GM10266 (cell line): ENCODE measurements at regions not wholly inside any gene's neighbourhood (a gene's known extent, or its start where the extent isn't known, plus 50 kb on each side); places are given as distances from the start of the nearest gene placed in this dataset.

Experiments used
- DNase-seq: peaks from one replicate; pipeline ENCODE4 v3.0.0; 2012; ENCODE audit errors: extremely low spot score
- TF ChIP-seq, protein P1 (sequence below): IDR thresholded peaks from 2 replicates; pipeline ENCODE4 v1.5.1; 2012; ENCODE audit warnings: mild to moderate bottlenecking, low read depth; ENCODE audit not compliant: control insufficient read depth, insufficient read depth; ENCODE audit errors: missing control alignments

DNA sequence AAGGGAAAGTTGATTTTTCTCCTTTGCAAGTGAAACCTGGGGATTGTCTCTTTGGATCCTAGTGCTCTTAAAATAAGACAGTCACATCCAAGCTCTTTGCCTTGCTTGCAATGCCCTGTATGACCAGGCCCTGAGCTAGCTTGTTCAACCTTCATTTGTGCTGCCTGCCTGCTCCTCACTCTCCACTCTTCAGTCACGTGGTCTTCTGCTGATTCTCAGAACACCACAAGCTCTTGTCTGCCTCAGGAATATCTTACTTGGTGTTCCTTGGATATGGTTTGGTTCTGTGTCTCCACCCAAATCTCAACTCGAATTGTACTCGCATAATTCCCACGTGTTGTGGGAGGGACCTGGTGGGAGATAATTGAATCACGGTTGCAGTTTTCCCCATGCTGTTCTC lies 318.7 kb downstream of the RMST start:
- TF ChIP-seq, protein P1, sequence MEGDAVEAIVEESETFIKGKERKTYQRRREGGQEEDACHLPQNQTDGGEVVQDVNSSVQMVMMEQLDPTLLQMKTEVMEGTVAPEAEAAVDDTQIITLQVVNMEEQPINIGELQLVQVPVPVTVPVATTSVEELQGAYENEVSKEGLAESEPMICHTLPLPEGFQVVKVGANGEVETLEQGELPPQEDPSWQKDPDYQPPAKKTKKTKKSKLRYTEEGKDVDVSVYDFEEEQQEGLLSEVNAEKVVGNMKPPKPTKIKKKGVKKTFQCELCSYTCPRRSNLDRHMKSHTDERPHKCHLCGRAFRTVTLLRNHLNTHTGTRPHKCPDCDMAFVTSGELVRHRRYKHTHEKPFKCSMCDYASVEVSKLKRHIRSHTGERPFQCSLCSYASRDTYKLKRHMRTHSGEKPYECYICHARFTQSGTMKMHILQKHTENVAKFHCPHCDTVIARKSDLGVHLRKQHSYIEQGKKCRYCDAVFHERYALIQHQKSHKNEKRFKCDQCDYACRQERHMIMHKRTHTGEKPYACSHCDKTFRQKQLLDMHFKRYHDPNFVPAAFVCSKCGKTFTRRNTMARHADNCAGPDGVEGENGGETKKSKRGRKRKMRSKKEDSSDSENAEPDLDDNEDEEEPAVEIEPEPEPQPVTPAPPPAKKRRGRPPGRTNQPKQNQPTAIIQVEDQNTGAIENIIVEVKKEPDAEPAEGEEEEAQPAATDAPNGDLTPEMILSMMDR = no peak
- DNase-seq = no peak

DNA sequence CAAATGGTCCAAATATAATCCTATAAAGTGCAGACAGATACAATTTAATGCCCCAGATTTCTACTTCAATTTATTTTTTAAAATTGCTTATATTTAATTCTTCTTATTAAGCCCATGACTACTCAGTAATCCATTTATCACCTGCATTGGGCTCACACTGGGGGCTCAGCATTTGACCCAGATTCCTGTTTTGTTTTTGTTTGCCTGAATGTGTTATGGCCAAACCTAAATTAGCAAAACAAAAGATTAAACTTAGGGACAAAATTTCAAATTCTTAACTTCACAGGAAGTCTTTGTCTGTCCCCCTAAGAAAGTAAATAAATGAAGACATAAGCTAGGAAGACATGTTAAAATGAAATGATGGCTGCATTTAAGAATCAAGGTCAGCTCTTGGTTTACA lies 322.3 kb downstream of the RMST start:
- TF ChIP-seq, protein P1 = no peak
- DNase-seq = no peak

DNA sequence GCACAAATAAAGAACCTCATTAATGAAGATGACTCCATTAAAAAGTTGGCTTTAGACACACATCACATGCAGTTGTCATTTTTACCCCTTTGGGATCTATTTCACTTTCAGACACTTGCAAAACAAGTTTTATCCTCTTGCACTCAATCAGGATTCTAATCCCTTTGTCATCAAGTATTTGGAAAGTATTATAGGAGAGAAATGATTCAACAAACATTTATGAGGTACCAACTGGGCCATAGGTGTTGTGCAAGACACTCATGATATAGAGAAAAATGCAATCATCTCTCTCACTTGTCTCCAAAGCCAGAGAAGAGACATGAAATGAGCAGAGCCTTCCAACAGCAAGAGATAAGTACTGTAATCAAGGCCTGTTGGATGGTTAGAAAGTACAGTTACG lies 327.7 kb downstream of the RMST start:
- no peak for DNase-seq

DNA sequence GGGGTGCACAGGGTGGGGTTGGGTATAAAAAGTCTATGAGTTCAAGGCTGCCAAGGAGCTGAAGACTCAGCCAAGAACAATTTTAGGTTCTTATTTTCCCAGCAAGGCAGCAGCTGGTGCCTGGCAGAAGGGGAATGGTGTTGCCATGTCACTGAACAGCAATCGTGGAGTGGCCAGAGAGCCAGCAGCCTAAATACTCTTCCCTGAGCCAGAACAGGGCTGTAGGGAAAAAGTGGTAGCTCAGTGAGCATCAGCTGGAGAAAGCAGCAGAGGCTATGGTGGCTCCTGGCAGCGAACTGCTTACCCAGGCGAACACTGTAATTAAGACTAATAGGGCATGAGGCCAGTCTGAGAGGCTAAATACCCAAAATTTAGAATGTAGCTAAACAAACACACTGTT lies 334.9 kb downstream of the RMST start:
- DNase-seq = no peak
- TF ChIP-seq, protein P1 = no peak

More for the DNA sequence above, 327.7 kb downstream of the RMST start:
- TF ChIP-seq, protein P1 = no peak

DNA sequence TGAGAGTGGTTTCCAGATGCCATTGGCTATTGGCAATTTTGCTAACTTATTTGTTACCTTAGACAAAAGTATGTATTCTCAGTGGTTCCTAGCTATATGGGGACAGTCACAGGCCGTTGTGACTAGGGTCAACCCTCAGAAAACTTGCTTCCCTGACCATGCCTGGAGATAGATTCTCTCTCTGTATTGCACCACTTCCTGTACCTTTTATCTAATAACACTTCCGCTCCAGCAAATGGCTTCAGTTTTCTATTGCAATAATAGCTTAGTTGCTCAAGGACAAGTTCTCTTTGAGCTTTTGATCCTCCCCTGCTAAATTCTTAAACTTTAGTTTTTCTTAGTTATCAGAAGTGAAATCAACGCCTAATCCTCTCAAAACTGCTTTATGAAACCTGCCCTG lies 338.0 kb downstream of the RMST start:
- TF ChIP-seq, protein P1 = no peak
- no peak for DNase-seq

DNA sequence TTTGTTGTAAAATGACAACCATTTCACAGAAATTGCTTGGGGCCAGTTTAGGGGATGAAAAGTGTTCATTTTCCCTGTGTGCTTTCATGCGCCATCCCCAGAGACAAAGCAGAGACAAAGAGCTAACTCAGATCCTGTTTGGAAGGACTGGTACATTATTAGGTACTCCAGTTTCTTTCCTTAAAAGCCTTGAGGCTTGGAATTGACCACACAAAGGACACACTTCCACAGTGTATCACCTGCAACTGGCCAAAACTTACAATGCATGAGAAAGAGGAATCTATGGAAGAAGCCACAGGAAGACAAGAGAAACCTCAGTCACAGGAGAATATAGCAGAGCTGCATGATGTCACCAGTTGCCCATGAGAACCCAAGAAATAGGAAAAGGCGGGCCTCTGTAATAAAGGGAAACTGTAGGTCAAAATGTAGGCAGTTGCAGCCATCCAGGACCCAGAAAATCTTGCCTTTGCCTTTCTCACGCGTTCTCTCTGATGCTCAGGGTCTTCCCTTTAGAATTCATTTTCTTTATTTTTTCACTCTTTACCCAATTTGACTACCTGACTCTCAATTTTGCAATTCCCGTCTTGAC lies 339.0 kb downstream of the RMST start:
- no peak for DNase-seq
- TF ChIP-seq, protein P1 = no peak

DNA sequence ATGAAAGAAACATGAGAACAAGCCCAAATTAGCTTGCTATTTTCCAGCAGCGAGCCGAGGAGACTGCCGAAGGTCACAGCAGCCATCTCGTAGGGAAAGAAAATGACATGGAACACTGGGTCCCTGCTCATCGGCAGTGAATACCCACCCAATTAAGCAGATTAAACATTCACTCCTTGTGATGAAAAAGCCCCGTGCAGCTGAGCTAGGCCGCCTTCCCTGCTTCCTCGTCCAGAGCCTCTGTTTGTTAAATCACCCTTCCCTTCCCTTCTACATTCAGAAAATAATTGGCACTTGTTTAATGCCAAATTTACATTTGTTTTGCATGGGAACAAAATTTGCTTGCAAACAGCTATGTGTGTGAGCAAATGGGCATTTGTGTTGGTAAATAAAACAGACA lies 342.5 kb downstream of the RMST start:
- no peak for DNase-seq
- TF ChIP-seq, protein P1 = no peak
